A673 (cell line): ENCODE measurements at regions not wholly inside any gene's neighbourhood (a gene's known extent, or its start where the extent isn't known, plus 50 kb on each side); places are given as distances from the start of the nearest gene placed in this dataset.

Experiments used
- CTCF ChIP-seq: fragments of 300-800, 200-600 bp; sonication (generic); conservative IDR thresholded peaks from 2 replicates; pipeline ENCODE4 v1.5.1; 2017; ENCODE audit warnings: low read depth, mild to moderate bottlenecking, antibody characterized with exemption, low read length, moderate library complexity, mixed read lengths
- EZH2 ChIP-seq: fragments of 200-600 bp; sonication (generic); IDR thresholded peaks from 2 replicates; pipeline ENCODE4 v1.6.1; 2017; ENCODE audit warnings: borderline replicate concordance, low read depth, mild to moderate bottlenecking, mixed read lengths, antibody characterized with exemption, low read length; ENCODE audit not compliant: poor library complexity, severe bottlenecking

GRCh38 chr2:191758518-191759507 is 80.9 kb downstream of the NABP1 start:
- TF ChIP-seq CTCF (peak; percentile 84), EZH2 (no peak)
